Osteocyte (in vitro differentiated cells): ENCODE measurements at regions not wholly inside any gene's neighbourhood (a gene's known extent, or its start where the extent isn't known, plus 50 kb on each side); places are given as distances from the start of the nearest gene placed in this dataset.

Source experiments
- DNase-seq: peaks from one replicate; pipeline ENCODE4 v3.0.0; 2021; ENCODE audit warnings: mixed read lengths; ENCODE audit not compliant: unreplicated experiment; ENCODE audit errors: extremely low spot score
- H3K27ac Mint-ChIP-seq: one replicate; pipeline ENCODE4 v1.8.0; 2021; ENCODE audit warnings: mild to moderate bottlenecking, mixed read lengths; ENCODE audit not compliant: unreplicated experiment
- H3K27me3 Mint-ChIP-seq: one replicate; pipeline ENCODE4 v1.8.0; 2021; ENCODE audit warnings: mixed read lengths; ENCODE audit not compliant: unreplicated experiment
- H3K36me3 Mint-ChIP-seq: one replicate; pipeline ENCODE4 v1.8.0; 2021; ENCODE audit warnings: mixed read lengths; ENCODE audit not compliant: unreplicated experiment
- H3K4me1 Mint-ChIP-seq: one replicate; pipeline ENCODE4 v1.8.0; 2021; ENCODE audit warnings: mixed read lengths; ENCODE audit not compliant: unreplicated experiment
- H3K4me3 Mint-ChIP-seq: one replicate; pipeline ENCODE4 v1.8.0; 2021; ENCODE audit warnings: mild to moderate bottlenecking, moderate library complexity, mixed read lengths; ENCODE audit not compliant: unreplicated experiment
- H3K9me3 Mint-ChIP-seq: one replicate; pipeline ENCODE4 v1.8.0; 2021; ENCODE audit warnings: mixed read lengths; ENCODE audit not compliant: unreplicated experiment
- CTCF ChIP-seq: fragments of 200-600 bp; sonication (generic); IDR thresholded peaks from 2 replicates; pipeline ENCODE4 v1.5.0; 2021; ENCODE audit warnings: antibody characterized with exemption, mild to moderate bottlenecking, moderate library complexity

- no peak for DNase-seq
- TF ChIP-seq CTCF: no peak
- no peaks in the 10 kb centered on the region for H3K27me3 Mint-ChIP-seq
- no peaks in the 10 kb centered on the region for H3K36me3 Mint-ChIP-seq
- peaks cover 15% of the 10 kb centered on the region for H3K9me3 Mint-ChIP-seq
- H3K27ac Mint-ChIP-seq: no peak overlapping the region
- no peak overlapping the region for H3K4me3 Mint-ChIP-seq
- H3K4me1 Mint-ChIP-seq: no peaks in the 10 kb centered on the region
Observed at GRCh38 chr10:106147021-106147420, 1017.5 kb downstream of the SORCS1 start.

GRCh38 chr10:106139915-106140314 is 1024.6 kb downstream of the SORCS1 start:
- no peak for TF ChIP-seq CTCF
- Mint-ChIP-seq H3K27me3 (no peaks in the 10 kb centered on the region), H3K27ac (no peak overlapping the region), H3K36me3 (no peaks in the 10 kb centered on the region), H3K9me3 (no peaks in the 10 kb centered on the region), H3K4me1 (no peaks in the 10 kb centered on the region), H3K4me3 (no peak overlapping the region)
- DNase-seq: no peak

- TF ChIP-seq CTCF: no peak
- no peaks in the 10 kb centered on the region for H3K9me3 Mint-ChIP-seq
- no peak overlapping the region for H3K4me3 Mint-ChIP-seq
- H3K27me3 Mint-ChIP-seq: no peaks in the 10 kb centered on the region
- DNase-seq: no peak
- no peaks in the 10 kb centered on the region for H3K4me1 Mint-ChIP-seq
- no peaks in the 10 kb centered on the region for H3K36me3 Mint-ChIP-seq
- H3K27ac Mint-ChIP-seq: no peak overlapping the region
Observed at GRCh38 chr10:106136175-106136574, 1028.3 kb downstream of the SORCS1 start.

GRCh38 chr10:106134326-106135000 is 1030.0 kb downstream of the SORCS1 start:
- no peak for DNase-seq
- no peak overlapping the region for H3K27ac Mint-ChIP-seq
- no peak overlapping the region for H3K4me3 Mint-ChIP-seq
- peaks cover under 1% of the 10 kb centered on the region for H3K9me3 Mint-ChIP-seq
- no peaks in the 10 kb centered on the region for H3K4me1 Mint-ChIP-seq
- TF ChIP-seq CTCF: no peak
- no peaks in the 10 kb centered on the region for H3K27me3 Mint-ChIP-seq
- no peaks in the 10 kb centered on the region for H3K36me3 Mint-ChIP-seq

GRCh38 chr10:106133451-106133850 is 1031.1 kb downstream of the SORCS1 start:
- H3K27ac Mint-ChIP-seq: no peak overlapping the region
- no peaks in the 10 kb centered on the region for H3K27me3 Mint-ChIP-seq
- no peaks in the 10 kb centered on the region for H3K36me3 Mint-ChIP-seq
- DNase-seq: no peak
- TF ChIP-seq CTCF: no peak
- no peak overlapping the region for H3K4me3 Mint-ChIP-seq
- H3K9me3 Mint-ChIP-seq: peaks cover 6% of the 10 kb centered on the region
- no peaks in the 10 kb centered on the region for H3K4me1 Mint-ChIP-seq
